ENCODE measurements at regions not wholly inside any gene's neighbourhood (a gene's known extent, or its start where the extent isn't known, plus 50 kb on each side); places are given as distances from the start of the nearest gene placed in this dataset.

- no TSS peak for BruUV-seq (replicated peaks)
These were observed 982.4 kb upstream of the MIR17HG start for GRCh38 chr13:90365130-90365529.

More at GRCh38 chr13:90365130-90365529, 982.4 kb upstream of the MIR17HG start:
- H3K9ac ChIP-seq (ENCODE audit: low read depth, low read length), result no peak overlapping the region
- H2AK9ac ChIP-seq (replicated peaks; ENCODE audit: low read depth, low read length, poor library complexity), result no peak overlapping the region
- no peaks in the 10 kb centered on the region for H3K36me3 ChIP-seq (ENCODE audit: control insufficient read depth, insufficient read depth, low read length)
- no peak overlapping the region for H2AFZ ChIP-seq (replicated peaks; ENCODE audit: low read length, poor library complexity)
- no peak overlapping the region for H2AK5ac ChIP-seq (ENCODE audit: low read depth, low read length)
- H3K4me3 ChIP-seq (ENCODE audit: insufficient read depth, low read depth, low read length), result no peak overlapping the region
- no peaks in the 10 kb centered on the region for H3K4me1 ChIP-seq (ENCODE audit: control insufficient read depth, insufficient read depth, low read length)
- H3K79me1 ChIP-seq (ENCODE audit: low read depth in 1 of 2, low read length in 2 of 2), result no peaks in the 10 kb centered on the region
- H4K91ac ChIP-seq (ENCODE audit: insufficient read depth, low read depth, low read length), result no peak overlapping the region
- H3K27ac ChIP-seq (ENCODE audit: insufficient read depth, low read length), result no peak overlapping the region
- no peak overlapping the region for H3K4ac ChIP-seq (ENCODE audit: low read depth, low read length)
- ChIA-PET POLR2A (ENCODE audit: unreplicated experiment) (no interaction called here), CTCF (interaction anchor here (0.7 kb wide), 1 partner anchor 9 kb away, joined by 3 read pairs; no protein-coding TSS in a partner anchor)
- no peak overlapping the region for H3K23ac ChIP-seq (ENCODE audit: low read depth, low read length)
- H4K5ac ChIP-seq (ENCODE audit: low read depth, low read length), result no peak overlapping the region
- intact Hi-C loops (cut with micrococcal nuclease), result no loop called here
- no peak overlapping the region for H4K8ac ChIP-seq (ENCODE audit: low read depth in 2 of 2, low read length in 2 of 2)
- no peak overlapping the region for H3K4me2 ChIP-seq (ENCODE audit: low read depth, low read length)
- H3K27me3 ChIP-seq (ENCODE audit: control insufficient read depth, insufficient read depth, low read length), result no peaks in the 10 kb centered on the region
- no peak overlapping the region for H3K56ac ChIP-seq (ENCODE audit: extremely low read depth, insufficient read depth, low read length)
- H3K9me3 ChIP-seq (ENCODE audit: control insufficient read depth, insufficient read depth, low read length), result no peaks in the 10 kb centered on the region
- TF ChIP-seq ELK1 (IDR thresholded peaks at IDR 0.05; ENCODE audit: borderline replicate concordance, low read depth, low read length) (no peak), MAZ (IDR thresholded peaks at IDR 0.05; ENCODE audit: borderline replicate concordance, low read depth, low read length) (no peak), RAD21 (IDR thresholded peaks at IDR 0.05; ENCODE audit: low read length) (no peak), POLR2A (IDR thresholded peaks at IDR 0.05; ENCODE audit: low read depth, low read length) (no peak), RCOR1 (IDR thresholded peaks at IDR 0.05; ENCODE audit: insufficient replicate concordance, low read length) (no peak), CEBPB (IDR thresholded peaks at IDR 0.05; ENCODE audit: low read depth, low read length) (no peak), MAFK (IDR thresholded peaks at IDR 0.05; ENCODE audit: low read depth, low read length) (no peak), SMC3 (IDR thresholded peaks at IDR 0.05; ENCODE audit: low read depth, low read length) (no peak)
- DNase-seq (no peak), ATAC-seq (ENCODE audit: low read depth) (no peak)
- dilution Hi-C loops (cut with HindIII; ENCODE audit: low sequenced_read_pairs, unreplicated experiment), result no loop called here
- no peak overlapping the region for H2BK15ac ChIP-seq (ENCODE audit: low read depth, low read length)
- H2BK20ac ChIP-seq (ENCODE audit: low read depth, low read length), result no peak overlapping the region
- H4K20me1 ChIP-seq (ENCODE audit: insufficient read depth, low read length), result no peaks in the 10 kb centered on the region
- no peak overlapping the region for H3K14ac ChIP-seq (replicated peaks; ENCODE audit: low read depth, low read length)
- H3K18ac ChIP-seq (ENCODE audit: low read depth, low read length), result no peak overlapping the region
- WGBS, 2 experiments (ENCODE audit: extremely low coverage in 2 of 2, insufficient read length in 1 of 2), result no CpG with 5 or more reads among the region's 1 CpG
- no peak overlapping the region for H2BK5ac ChIP-seq (ENCODE audit: low read depth, low read length, poor library complexity, severe bottlenecking)
- no peaks in the 10 kb centered on the region for H3K9me1 ChIP-seq (ENCODE audit: insufficient read depth, low read length)
- in situ Hi-C loops (cut with MboI; ENCODE audit: low sequenced_read_pairs), result no loop called here
- no peak overlapping the region for H2BK120ac ChIP-seq (ENCODE audit: low read depth, low read length)

All from IMR-90 (cell line).